HuH-7.5 (cell line): ENCODE measurements at regions not wholly inside any gene's neighbourhood (a gene's known extent, or its start where the extent isn't known, plus 50 kb on each side); places are given as distances from the start of the nearest gene placed in this dataset.
A peak's percentile ranks its signal among the peaks of the same experiment; 100 is the strongest.

ENCODE experiments used
- DNase-seq: peaks from one replicate; pipeline ENCODE4 v3.0.0; 2011; ENCODE audit warnings: low spot score

- DNase-seq, result no peak
These were observed 74.1 kb upstream of the PRSS58 start for GRCh38 chr7:142331941-142332340.

- no peak for DNase-seq
These were observed 71.4 kb upstream of the PRSS58 start for GRCh38 chr7:142329062-142329790.

GRCh38 chr7:142328551-142328950 lies 70.7 kb upstream of the PRSS58 start:
- no peak for DNase-seq

GRCh38 chr7:142327628-142328405 lies 70.0 kb upstream of the PRSS58 start:
- no peak for DNase-seq

- DNase-seq, result peak; percentile 34
These were observed 65.8 kb upstream of the PRSS58 start for GRCh38 chr7:142323706-142324105.

- DNase-seq, result no peak
These were observed 63.5 kb upstream of the PRSS58 start for GRCh38 chr7:142321391-142321790.

- DNase-seq, result no peak
These were observed 63.0 kb upstream of the PRSS58 start for GRCh38 chr7:142320883-142321282.

GRCh38 chr7:142319970-142320369 lies 62.1 kb upstream of the PRSS58 start:
- DNase-seq, result no peak

GRCh38 chr7:142314281-142314680 lies 56.4 kb upstream of the PRSS58 start:
- no peak for DNase-seq

GRCh38 chr7:142313528-142313927 lies 55.7 kb upstream of the PRSS58 start:
- DNase-seq, result no peak

GRCh38 chr7:142311876-142312275 lies 54.0 kb upstream of the PRSS58 start:
- DNase-seq, result no peak

- DNase-seq, result no peak
These were observed 51.1 kb upstream of the PRSS58 start for GRCh38 chr7:142308918-142309317.

GRCh38 chr7:142308326-142308725 lies 50.5 kb upstream of the PRSS58 start:
- DNase-seq, result no peak
